AG04450 (cell line): ENCODE measurements at regions not wholly inside any gene's neighbourhood (a gene's known extent, or its start where the extent isn't known, plus 50 kb on each side); places are given as distances from the start of the nearest gene placed in this dataset.

ENCODE experiments used
- CTCF ChIA-PET: fragments of 300-600, 350-600 bp; formaldehyde crosslinking; extraction: SDS; loops from one replicate; lab custom pipeline; 2022; ENCODE audit warnings: antibody characterized with exemption, inconsistent platforms; lab: Charles Lee
- POLR2A ChIA-PET: fragments of 350-600 bp; formaldehyde crosslinking; extraction: SDS; loops from one replicate; lab custom pipeline; 2021; ENCODE audit warnings: antibody characterized with exemption, inconsistent platforms; lab: Yijun Ruan, JAX
- DNase-seq: peaks from one replicate; pipeline ENCODE4 v3.0.0-alpha.2; 2011; ENCODE audit warnings: low read depth, low spot score
- H3K27ac ChIP-seq: one replicate; pipeline ENCODE4 v1.5.1; 2012; ENCODE audit warnings: low read depth, low read length, control low read depth
- H3K27me3 ChIP-seq: one replicate; pipeline ENCODE4 v1.6.0; 2012; ENCODE audit warnings: low read length; ENCODE audit not compliant: control insufficient read depth, insufficient read depth
- H3K4me3 ChIP-seq: 2 replicates; pipeline ENCODE4 v1.5.1; 2011; ENCODE audit warnings: mild to moderate bottlenecking, low read depth, low read length, control low read depth
- H3K9me3 ChIP-seq: 2 replicates; pipeline ENCODE4 v1.5.1; 2012; ENCODE audit warnings: low read length; ENCODE audit not compliant: control insufficient read depth, insufficient read depth
- TF ChIP-seq, protein P1 (sequence below): IDR thresholded peaks from 2 replicates; pipeline ENCODE4 v1.5.1; 2011; ENCODE audit warnings: low read depth, low read length, control low read depth, inconsistent platforms

GRCh38 chr6:141867767-141868166 lies 265.0 kb upstream of the GJE1 start:
- ChIA-PET POLR2A (no interaction called here), CTCF (no interaction called here)
- no peak overlapping the region for H3K27ac ChIP-seq
- TF ChIP-seq, protein P1, sequence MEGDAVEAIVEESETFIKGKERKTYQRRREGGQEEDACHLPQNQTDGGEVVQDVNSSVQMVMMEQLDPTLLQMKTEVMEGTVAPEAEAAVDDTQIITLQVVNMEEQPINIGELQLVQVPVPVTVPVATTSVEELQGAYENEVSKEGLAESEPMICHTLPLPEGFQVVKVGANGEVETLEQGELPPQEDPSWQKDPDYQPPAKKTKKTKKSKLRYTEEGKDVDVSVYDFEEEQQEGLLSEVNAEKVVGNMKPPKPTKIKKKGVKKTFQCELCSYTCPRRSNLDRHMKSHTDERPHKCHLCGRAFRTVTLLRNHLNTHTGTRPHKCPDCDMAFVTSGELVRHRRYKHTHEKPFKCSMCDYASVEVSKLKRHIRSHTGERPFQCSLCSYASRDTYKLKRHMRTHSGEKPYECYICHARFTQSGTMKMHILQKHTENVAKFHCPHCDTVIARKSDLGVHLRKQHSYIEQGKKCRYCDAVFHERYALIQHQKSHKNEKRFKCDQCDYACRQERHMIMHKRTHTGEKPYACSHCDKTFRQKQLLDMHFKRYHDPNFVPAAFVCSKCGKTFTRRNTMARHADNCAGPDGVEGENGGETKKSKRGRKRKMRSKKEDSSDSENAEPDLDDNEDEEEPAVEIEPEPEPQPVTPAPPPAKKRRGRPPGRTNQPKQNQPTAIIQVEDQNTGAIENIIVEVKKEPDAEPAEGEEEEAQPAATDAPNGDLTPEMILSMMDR: no peak
- no peaks in the 10 kb centered on the region for H3K27me3 ChIP-seq
- no peak overlapping the region for H3K4me3 ChIP-seq
- no peak for DNase-seq
- H3K9me3 ChIP-seq: no peaks in the 10 kb centered on the region

DNA sequence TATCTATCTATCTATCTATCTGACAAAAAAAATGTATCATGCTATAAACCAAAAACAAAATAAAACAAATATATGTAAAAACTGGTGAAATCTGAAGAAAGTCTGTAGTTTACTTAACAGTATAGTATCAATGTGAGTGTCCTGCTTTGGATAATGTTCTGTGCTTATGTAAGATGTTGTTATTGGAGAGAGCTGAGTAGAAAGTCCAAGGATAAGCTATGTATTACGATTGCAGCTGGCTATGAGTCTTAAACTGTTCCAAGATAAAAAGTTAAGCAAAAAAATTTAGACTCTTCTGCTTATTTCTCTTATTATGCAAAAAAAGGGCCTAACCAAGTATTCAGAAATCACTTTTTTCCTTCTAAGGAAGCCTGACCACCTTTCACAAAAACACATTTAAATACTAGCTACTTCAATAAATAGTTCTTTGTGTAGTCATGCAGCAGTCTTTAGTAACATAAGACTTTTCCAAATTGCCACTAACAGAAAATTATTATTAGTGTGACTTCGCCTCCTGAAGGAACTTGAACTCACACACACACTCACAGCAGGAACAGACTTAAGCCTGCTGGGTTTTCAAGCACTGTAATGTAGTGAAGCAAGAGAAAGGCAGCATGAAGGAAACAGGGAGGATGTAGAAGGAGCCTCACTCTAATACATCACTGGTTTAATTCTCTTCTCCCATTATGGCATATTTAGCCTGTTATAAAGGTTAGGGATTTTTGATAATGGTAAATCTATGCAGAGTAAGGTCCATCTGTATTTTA lies 265.8 kb upstream of the GJE1 start:
- Histone ChIP-seq H3K9me3 (no peaks in the 10 kb centered on the region), H3K4me3 (no peak overlapping the region), H3K27me3 (no peaks in the 10 kb centered on the region), H3K27ac (no peak overlapping the region)
- DNase-seq: no peak
- ChIA-PET CTCF (interaction anchor here (0.6 kb wide), 1 partner anchor 617 kb away, joined by 3 read pairs; no protein-coding TSS in a partner anchor), POLR2A (no interaction called here)
- TF ChIP-seq, protein P1: no peak

DNA sequence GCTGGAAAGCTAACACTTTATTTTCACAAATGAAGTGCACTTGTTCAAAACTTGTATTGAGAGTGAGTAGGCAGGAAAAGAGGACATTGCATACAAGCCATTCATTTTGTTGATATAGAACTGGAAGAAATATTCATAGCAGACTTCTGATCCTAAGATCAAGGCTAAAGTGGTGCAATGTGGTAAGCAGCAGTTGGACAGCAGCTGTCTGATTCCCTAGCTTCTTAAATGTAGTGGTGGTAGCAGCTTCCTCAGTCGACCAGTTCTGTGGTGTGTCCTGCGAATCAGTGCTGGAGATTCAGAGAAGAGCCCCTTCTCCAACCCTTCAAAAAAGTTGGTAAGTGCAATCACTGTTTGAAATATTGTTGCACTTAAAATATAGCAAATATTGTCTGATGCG lies 281.7 kb upstream of the GJE1 start:
- TF ChIP-seq, protein P1: no peak
- Histone ChIP-seq H3K4me3 (no peak overlapping the region), H3K27me3 (no peaks in the 10 kb centered on the region), H3K9me3 (no peaks in the 10 kb centered on the region), H3K27ac (no peak overlapping the region)
- DNase-seq: no peak
- CTCF ChIA-PET: no interaction called here
- POLR2A ChIA-PET: no interaction called here

DNA sequence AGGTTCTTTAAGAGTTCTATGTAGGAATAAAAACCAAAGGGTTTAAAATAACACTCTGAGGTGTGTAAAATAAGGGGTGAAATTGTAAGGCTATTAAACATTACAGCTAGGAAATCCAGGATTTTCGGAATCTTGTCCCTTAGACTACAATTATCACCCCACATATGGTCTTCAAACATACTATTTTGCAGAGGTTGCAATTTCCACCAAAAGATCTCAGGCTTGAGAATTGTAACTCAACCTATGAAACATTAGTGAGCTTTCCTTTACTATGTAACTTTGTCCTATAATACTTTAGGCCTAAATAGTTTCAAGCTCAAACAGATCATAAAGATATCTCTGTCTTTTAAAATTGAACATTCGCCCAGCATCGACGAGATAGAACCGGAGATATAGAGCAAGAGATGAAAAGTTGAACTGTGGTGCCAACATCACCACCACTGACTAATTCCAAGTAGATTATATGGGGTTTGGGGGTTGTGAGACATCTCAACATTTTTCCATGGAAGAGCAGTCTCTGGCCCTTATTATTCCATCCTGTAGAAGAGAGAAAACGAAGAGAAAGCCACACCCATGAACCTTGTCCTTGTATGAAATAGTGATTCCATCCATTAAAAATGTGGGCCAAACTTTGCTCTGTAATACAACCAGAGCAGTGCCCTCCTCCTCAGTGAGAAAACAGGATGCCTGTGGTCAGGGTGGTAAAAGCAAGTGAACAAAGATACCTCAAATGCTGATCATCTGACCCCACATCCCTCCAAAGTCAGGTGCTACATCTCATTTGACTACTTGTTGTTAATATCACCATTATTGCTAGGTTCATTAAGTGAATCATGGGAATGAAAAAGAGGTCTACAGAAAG lies 284.5 kb upstream of the GJE1 start:
- no peaks in the 10 kb centered on the region for H3K27me3 ChIP-seq
- DNase-seq: no peak
- H3K4me3 ChIP-seq: no peak overlapping the region
- H3K27ac ChIP-seq: no peak overlapping the region
- no peaks in the 10 kb centered on the region for H3K9me3 ChIP-seq
- ChIA-PET CTCF (interaction anchor here (1.5 kb wide), 1 partner anchor 298 kb away, joined by 4 read pairs; no protein-coding TSS in a partner anchor), POLR2A (no interaction called here)
- TF ChIP-seq, protein P1: no peak

DNA sequence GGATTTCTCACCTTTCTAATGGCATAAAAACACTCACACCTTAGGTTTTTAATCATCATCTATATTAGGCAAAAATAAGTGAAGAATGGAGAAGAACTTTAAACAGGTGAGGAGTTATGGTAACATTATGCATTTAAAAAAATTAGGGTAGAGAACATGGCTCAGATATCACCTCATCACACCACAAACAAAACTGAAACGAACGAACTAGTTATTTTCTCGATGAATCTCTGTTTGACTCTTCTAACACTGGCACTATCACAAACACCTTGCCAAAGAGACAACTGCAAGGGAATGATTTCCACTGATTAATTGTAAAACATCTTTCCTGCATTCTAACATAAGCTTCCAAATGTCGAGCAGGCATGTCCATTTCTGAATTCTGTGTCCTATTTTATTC lies 286.1 kb upstream of the GJE1 start:
- TF ChIP-seq, protein P1: no peak
- ChIA-PET POLR2A (no interaction called here), CTCF (interaction anchor here (1.5 kb wide), 1 partner anchor 299 kb away, joined by 4 read pairs; no protein-coding TSS in a partner anchor)
- no peak for DNase-seq
- no peaks in the 10 kb centered on the region for H3K9me3 ChIP-seq
- H3K27ac ChIP-seq: no peak overlapping the region
- H3K4me3 ChIP-seq: no peak overlapping the region
- no peaks in the 10 kb centered on the region for H3K27me3 ChIP-seq
